ENCODE measurements at regions not wholly inside any gene's neighbourhood (a gene's known extent, or its start where the extent isn't known, plus 50 kb on each side); places are given as distances from the start of the nearest gene placed in this dataset.

GRCh38 chr1:208864366-208864965 is 620.3 kb upstream of the PLXNA2 start:
- no peak for TF ChIP-seq CTCF (IDR thresholded peaks at IDR 0.05)
- no peaks in the 10 kb centered on the region for H3K36me3 ChIP-seq
- DNase-seq (ENCODE audit: extremely low spot score), result no peak
- intact Hi-C loops (cut with DNase I), result no loop called here
- H3K27ac ChIP-seq (replicated peaks in 1 of 4), result no peak overlapping the region
- H3K27me3 ChIP-seq, result no peaks in the 10 kb centered on the region
- peaks cover 0 to 4% (median 2%) of the 10 kb centered on the region in 4 donors for H3K9me3 ChIP-seq
- H3K4me1 ChIP-seq, result no peaks in the 10 kb centered on the region
- H3K4me3 ChIP-seq, result no peak overlapping the region
- WGBS, result 69% methylated on average over 1 of the region's 1 CpG

GRCh38 chr1:208866386-208866955 is 622.3 kb upstream of the PLXNA2 start:
- Histone ChIP-seq H3K27ac (replicated peaks in 1 of 4) (no peak overlapping the region), H3K4me1 (no peaks in the 10 kb centered on the region), H3K4me3 (no peak overlapping the region), H3K36me3 (no peaks in the 10 kb centered on the region), H3K27me3 (no peaks in the 10 kb centered on the region), H3K9me3 (peaks cover 0 to 3% (median 0%) of the 10 kb centered on the region in 4 donors)
- DNase-seq (ENCODE audit: extremely low spot score), result no peak
- 93% methylated on average over 3 of the region's 3 CpGs for WGBS
- TF ChIP-seq POLR2AphosphoS5 (IDR thresholded peaks at IDR 0.05) (no peak), CTCF (IDR thresholded peaks at IDR 0.05) (no peak), EP300 (IDR thresholded peaks at IDR 0.05) (no peak), POLR2A (IDR thresholded peaks at IDR 0.05; ENCODE audit: low read depth) (no peak)
- intact Hi-C loops (cut with DNase I), result no loop called here

- 38% methylated on average over 2 of the region's 2 CpGs for WGBS
- TF ChIP-seq POLR2AphosphoS5 (IDR thresholded peaks at IDR 0.05), result no peak
- TF ChIP-seq POLR2A (IDR thresholded peaks at IDR 0.05; ENCODE audit: low read depth), result no peak
- TF ChIP-seq CTCF (IDR thresholded peaks at IDR 0.05), result no peak
- no peak for TF ChIP-seq EP300 (IDR thresholded peaks at IDR 0.05)
- Histone ChIP-seq H3K27ac (replicated peaks in 1 of 4) (no peak overlapping the region), H3K9me3 (no peaks in the 10 kb centered on the region), H3K36me3 (no peaks in the 10 kb centered on the region), H3K4me1 (no peaks in the 10 kb centered on the region), H3K4me3 (no peak overlapping the region), H3K27me3 (no peaks in the 10 kb centered on the region)
- intact Hi-C loops (cut with DNase I), result no loop called here
- no peak for DNase-seq (ENCODE audit: extremely low spot score)
Observed at GRCh38 chr1:208868554-208868953, 624.4 kb upstream of the PLXNA2 start.

DNA sequence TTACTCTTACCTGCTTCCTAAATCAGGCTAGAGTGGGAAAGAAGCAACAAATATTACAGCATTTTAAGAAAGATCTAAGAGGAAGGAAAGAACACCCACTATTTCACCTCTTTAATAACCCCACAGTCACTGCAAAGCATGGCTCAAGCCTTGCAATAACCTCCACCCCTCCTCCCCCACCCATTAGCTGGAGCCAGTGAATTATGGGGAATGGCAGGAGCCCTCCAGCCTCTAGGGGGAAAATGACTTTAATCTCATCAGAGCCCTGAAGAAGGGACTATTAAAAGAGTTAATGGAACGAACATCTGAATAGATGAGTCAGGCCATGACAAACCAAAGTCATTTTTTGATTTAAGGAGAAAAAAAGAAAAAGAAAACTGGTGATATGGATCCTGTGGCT is 630.7 kb upstream of the PLXNA2 start:
- no peaks in the 10 kb centered on the region for H3K4me1 ChIP-seq
- no peak for DNase-seq (ENCODE audit: extremely low spot score)
- H3K27me3 ChIP-seq, result no peaks in the 10 kb centered on the region
- no peak overlapping the region for H3K27ac ChIP-seq (replicated peaks in 1 of 4)
- WGBS, result 71% methylated on average over 1 of the region's 1 CpG
- no peak overlapping the region for H3K4me3 ChIP-seq
- no peaks in the 10 kb centered on the region for H3K36me3 ChIP-seq
- intact Hi-C loops (cut with DNase I), result no loop called here
- TF ChIP-seq POLR2A (IDR thresholded peaks at IDR 0.05; ENCODE audit: low read depth) (no peak), POLR2AphosphoS5 (IDR thresholded peaks at IDR 0.05) (no peak), EP300 (IDR thresholded peaks at IDR 0.05) (no peak), CTCF (IDR thresholded peaks at IDR 0.05) (no peak)
- H3K9me3 ChIP-seq, result peaks cover 0 to 4% (median 0%) of the 10 kb centered on the region in 4 donors

- no peaks in the 10 kb centered on the region for H3K4me1 ChIP-seq
- no peak overlapping the region for H3K27ac ChIP-seq (replicated peaks in 1 of 4)
- intact Hi-C loops (cut with DNase I), result no loop called here
- no peak overlapping the region for H3K4me3 ChIP-seq
- 90% methylated on average over 3 of the region's 3 CpGs for WGBS
- TF ChIP-seq POLR2A (IDR thresholded peaks at IDR 0.05; ENCODE audit: low read depth) (no peak), CTCF (IDR thresholded peaks at IDR 0.05) (no peak), EP300 (IDR thresholded peaks at IDR 0.05) (no peak), POLR2AphosphoS5 (IDR thresholded peaks at IDR 0.05) (no peak)
- no peak for DNase-seq (ENCODE audit: extremely low spot score)
- no peaks in the 10 kb centered on the region for H3K36me3 ChIP-seq
- no peaks in the 10 kb centered on the region for H3K27me3 ChIP-seq
- H3K9me3 ChIP-seq, result peaks cover 0 to 1% (median 0%) of the 10 kb centered on the region in 4 donors
Observed at GRCh38 chr1:208879022-208879421, 634.8 kb upstream of the PLXNA2 start.
